Muscle layer of duodenum (tissue), 2 donors: ENCODE measurements at regions not wholly inside any gene's neighbourhood (a gene's known extent, or its start where the extent isn't known, plus 50 kb on each side); places are given as distances from the start of the nearest gene placed in this dataset.

Experiments used
- H3K27ac ChIP-seq: one replicate; pipeline ENCODE4 v1.7.0; 2013; ENCODE audit warnings: mild to moderate bottlenecking, low read length
- H3K27me3 ChIP-seq: one replicate; pipeline ENCODE4 v1.7.0; 2013; ENCODE audit warnings: low read depth, mild to moderate bottlenecking, control low read depth, low read length
- H3K36me3 ChIP-seq, 2 donors: one replicate each; pipeline ENCODE4 v1.7.0; 2013; ENCODE audit warnings: low read length in 2 of 2, control low read depth in 1 of 2, mild to moderate bottlenecking in 1 of 2; ENCODE audit not compliant: insufficient read depth in 2 of 2, control insufficient read depth in 1 of 2
- H3K4me1 ChIP-seq, 2 donors: one replicate each; pipeline ENCODE4 v1.7.0; 2013; ENCODE audit warnings: low read length in 2 of 2, mild to moderate bottlenecking in 2 of 2, control low read depth in 1 of 2, moderate library complexity in 1 of 2; ENCODE audit not compliant: insufficient read depth in 2 of 2, control insufficient read depth in 1 of 2
- H3K4me3 ChIP-seq, 2 donors: one replicate each; pipeline ENCODE4 v1.7.0; 2013; ENCODE audit warnings: low read length in 2 of 2, low read depth in 1 of 2, mild to moderate bottlenecking in 1 of 2
- H3K9me3 ChIP-seq, 2 donors: one replicate each; pipeline ENCODE4 v1.7.0; 2013; ENCODE audit warnings: low read length in 2 of 2, control low read depth in 1 of 2, mild to moderate bottlenecking in 1 of 2; ENCODE audit not compliant: control insufficient read depth in 1 of 2
- donor health status: healthy.

- Histone ChIP-seq H3K9me3 (no peaks in the 10 kb centered on the region), H3K27me3 (peaks cover 12% of the 10 kb centered on the region), H3K27ac (no peak overlapping the region), H3K4me1 (no peaks in the 10 kb centered on the region), H3K4me3 (no peak overlapping the region), H3K36me3 (no peaks in the 10 kb centered on the region)
Observed at GRCh38 chr3:10743366-10744097, 72.5 kb upstream of the SLC6A11 start.

DNA sequence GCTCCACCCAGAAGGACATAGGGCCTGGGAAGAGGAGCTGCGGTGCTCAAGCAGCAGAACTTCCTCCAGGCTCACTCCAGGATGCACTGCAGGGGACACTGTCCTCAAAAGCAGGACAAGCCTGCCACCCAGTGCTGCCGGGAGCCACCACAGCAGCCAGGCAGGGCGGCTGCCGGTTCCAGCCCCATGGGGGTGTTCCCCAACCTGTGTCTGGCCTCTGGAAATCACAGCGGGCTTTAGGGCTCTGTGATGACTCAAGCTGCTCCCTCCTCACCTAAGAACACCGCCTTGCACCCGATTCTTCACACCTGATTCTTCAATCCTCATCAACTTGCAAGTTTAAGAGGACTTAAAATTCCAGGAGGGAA lies 71.9 kb upstream of the SLC6A11 start:
- H3K36me3 ChIP-seq: no peaks in the 10 kb centered on the region
- no peaks in the 10 kb centered on the region for H3K4me1 ChIP-seq
- H3K27me3 ChIP-seq: peaks cover 12% of the 10 kb centered on the region
- no peaks in the 10 kb centered on the region for H3K9me3 ChIP-seq
- no peak overlapping the region for H3K4me3 ChIP-seq
- H3K27ac ChIP-seq: no peak overlapping the region

DNA sequence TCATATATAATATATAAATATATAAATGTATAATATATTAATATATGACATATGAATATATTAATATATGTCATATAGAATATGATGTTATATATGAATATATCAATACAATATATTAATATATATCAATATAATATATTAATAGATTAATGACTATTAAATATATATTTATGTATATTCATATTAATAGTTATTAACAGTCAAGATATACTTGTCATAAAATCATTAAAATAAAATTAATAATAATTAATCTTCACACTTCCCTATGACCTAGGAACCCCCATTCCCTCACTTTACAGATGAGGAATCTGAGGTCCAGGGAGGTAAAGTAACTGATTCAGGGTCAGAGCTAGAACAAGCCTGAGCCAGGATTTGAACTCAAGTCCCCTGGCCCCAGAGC lies 70.6 kb upstream of the SLC6A11 start:
- no peaks in the 10 kb centered on the region for H3K36me3 ChIP-seq
- no peaks in the 10 kb centered on the region for H3K4me1 ChIP-seq
- H3K9me3 ChIP-seq: no peaks in the 10 kb centered on the region
- H3K27ac ChIP-seq: no peak overlapping the region
- H3K4me3 ChIP-seq: no peak overlapping the region
- H3K27me3 ChIP-seq: peaks cover 6% of the 10 kb centered on the region

GRCh38 chr3:10746001-10746400 lies 70.0 kb upstream of the SLC6A11 start:
- Histone ChIP-seq H3K4me3 (no peak overlapping the region), H3K9me3 (no peaks in the 10 kb centered on the region), H3K4me1 (no peaks in the 10 kb centered on the region), H3K36me3 (no peaks in the 10 kb centered on the region), H3K27me3 (peaks cover 6% of the 10 kb centered on the region), H3K27ac (no peak overlapping the region)

DNA sequence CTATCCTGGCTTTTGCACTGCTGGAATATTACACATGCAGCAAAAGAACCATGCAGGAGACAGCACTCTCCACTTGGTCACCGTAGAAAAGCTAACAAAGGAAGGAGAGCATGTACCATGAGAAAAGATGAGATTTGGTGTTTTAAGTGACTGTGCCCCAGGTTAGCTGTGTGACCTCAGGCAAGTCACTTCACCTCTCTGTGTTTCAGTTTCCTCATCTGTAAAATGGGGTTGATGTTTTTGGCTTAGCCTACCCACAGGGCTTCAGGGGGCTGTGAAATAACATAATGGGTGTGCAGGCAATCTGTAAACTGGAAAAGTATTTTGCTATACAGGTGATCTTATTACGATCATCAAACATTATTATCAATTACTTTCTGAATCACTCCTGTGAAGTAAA lies 69.3 kb upstream of the SLC6A11 start:
- Histone ChIP-seq H3K36me3 (no peaks in the 10 kb centered on the region), H3K4me3 (no peak overlapping the region), H3K4me1 (no peaks in the 10 kb centered on the region), H3K9me3 (no peaks in the 10 kb centered on the region), H3K27me3 (peaks cover 6% of the 10 kb centered on the region), H3K27ac (no peak overlapping the region)

DNA sequence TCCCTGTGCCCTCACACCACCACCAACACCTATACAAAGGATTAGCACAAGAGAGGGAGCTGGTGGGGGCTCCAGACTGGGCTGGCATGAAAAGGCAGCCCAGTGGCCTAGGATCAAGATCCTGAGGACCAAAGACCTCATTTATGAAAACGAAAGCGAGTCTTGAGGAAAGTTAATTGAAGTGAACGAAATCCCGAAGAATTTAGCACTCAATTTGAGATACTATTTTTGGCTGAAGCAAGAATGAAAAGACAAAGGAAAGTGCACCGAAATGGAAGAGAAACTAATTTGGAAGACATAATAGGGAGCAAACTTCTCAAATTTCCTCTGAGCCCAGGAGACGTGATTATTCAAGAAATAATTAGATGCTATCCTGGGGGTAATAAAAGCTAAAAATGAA lies 68.7 kb upstream of the SLC6A11 start:
- Histone ChIP-seq H3K4me1 (no peaks in the 10 kb centered on the region), H3K27me3 (peaks cover 6% of the 10 kb centered on the region), H3K36me3 (no peaks in the 10 kb centered on the region), H3K4me3 (no peak overlapping the region), H3K9me3 (no peaks in the 10 kb centered on the region), H3K27ac (no peak overlapping the region)

- H3K9me3 ChIP-seq: no peaks in the 10 kb centered on the region
- H3K27ac ChIP-seq: no peak overlapping the region
- no peaks in the 10 kb centered on the region for H3K36me3 ChIP-seq
- H3K4me1 ChIP-seq: no peaks in the 10 kb centered on the region
- no peak overlapping the region for H3K4me3 ChIP-seq
- H3K27me3 ChIP-seq: peaks cover 6% of the 10 kb centered on the region
Observed at GRCh38 chr3:10748040-10748439, 68.0 kb upstream of the SLC6A11 start.

DNA sequence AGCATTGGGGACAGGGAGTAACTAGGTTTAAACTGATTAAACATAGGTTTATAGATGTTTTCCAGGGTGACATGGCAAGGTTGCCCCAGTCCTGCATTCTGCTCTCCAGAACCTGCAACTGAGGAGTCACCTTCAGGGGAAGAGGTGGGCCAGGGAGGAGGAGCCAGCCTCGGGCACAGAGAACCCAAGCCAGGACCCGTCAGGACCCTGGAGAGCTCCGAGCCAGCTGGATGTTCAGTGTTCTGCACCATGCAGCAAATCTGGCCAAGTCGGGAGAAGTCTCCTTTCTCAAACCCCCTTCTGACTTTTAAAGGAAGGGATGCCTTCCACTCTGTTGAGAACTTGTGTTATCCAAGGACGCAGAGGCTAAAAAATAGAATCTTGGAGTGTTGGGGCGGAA lies 62.1 kb upstream of the SLC6A11 start:
- H3K36me3 ChIP-seq: no peaks in the 10 kb centered on the region
- H3K9me3 ChIP-seq: no peaks in the 10 kb centered on the region
- H3K27ac ChIP-seq: no peak overlapping the region
- H3K4me3 ChIP-seq: no peak overlapping the region
- no peaks in the 10 kb centered on the region for H3K4me1 ChIP-seq
- H3K27me3 ChIP-seq: no peaks in the 10 kb centered on the region

- no peaks in the 10 kb centered on the region for H3K27me3 ChIP-seq
- no peaks in the 10 kb centered on the region for H3K36me3 ChIP-seq
- no peak overlapping the region for H3K27ac ChIP-seq
- no peak overlapping the region for H3K4me3 ChIP-seq
- H3K4me1 ChIP-seq: no peaks in the 10 kb centered on the region
- no peaks in the 10 kb centered on the region for H3K9me3 ChIP-seq
Observed at GRCh38 chr3:10756546-10756945, 59.5 kb upstream of the SLC6A11 start.

DNA sequence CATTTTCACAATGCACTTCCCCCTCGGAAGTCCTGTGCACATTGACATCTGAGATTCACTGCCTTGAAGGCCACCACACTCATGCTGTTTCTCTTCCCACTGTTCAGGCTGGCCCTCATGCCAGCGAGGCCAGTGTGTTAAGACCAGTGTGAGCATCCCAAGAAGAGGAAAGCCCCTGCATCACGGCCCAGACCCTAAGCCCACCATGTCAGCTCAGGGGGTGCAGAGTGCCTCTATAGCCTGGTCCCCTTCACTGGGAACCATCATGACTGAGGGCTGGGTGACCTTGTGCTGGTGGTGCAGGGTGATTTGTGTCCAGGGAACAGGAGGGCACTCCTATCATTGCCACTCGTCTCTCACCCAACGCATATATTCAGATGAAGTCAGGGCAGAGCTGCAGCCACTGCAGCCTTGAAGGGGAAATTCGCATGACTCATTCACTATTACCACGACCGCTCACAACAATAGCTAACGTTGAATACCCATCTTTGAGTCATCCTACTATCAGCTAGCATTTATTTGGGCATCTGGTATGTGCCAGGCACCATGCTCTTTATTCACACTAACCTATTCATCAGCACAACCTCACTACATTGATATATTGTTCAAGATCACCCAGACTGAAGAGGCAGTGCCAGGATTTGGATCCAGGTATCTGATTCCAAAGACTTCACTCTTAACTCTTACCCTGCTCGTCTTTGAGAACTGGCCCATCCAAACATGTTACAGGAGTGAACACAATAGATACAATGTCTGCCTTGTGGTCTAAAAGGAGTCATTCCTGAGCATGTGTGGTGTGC lies 58.8 kb upstream of the SLC6A11 start:
- H3K36me3 ChIP-seq: no peaks in the 10 kb centered on the region
- H3K4me1 ChIP-seq: no peaks in the 10 kb centered on the region
- no peaks in the 10 kb centered on the region for H3K27me3 ChIP-seq
- no peaks in the 10 kb centered on the region for H3K9me3 ChIP-seq
- no peak overlapping the region for H3K27ac ChIP-seq
- H3K4me3 ChIP-seq: no peak overlapping the region

DNA sequence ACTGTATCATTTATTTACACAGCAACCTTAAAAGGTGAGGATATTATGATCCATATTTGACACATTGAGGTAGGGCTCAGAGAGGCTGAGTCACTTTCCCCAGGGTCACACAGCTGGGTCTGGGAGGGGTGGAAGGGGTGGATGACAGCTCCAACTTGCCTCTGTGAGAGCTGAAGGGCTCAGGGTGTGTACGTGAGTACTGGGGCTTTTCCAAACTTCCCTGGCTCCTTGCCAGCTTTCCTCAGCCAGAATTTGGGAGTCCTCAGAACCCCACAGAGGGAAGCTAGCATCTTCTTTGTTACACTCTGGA lies 58.3 kb upstream of the SLC6A11 start:
- Histone ChIP-seq H3K27ac (no peak overlapping the region), H3K27me3 (no peaks in the 10 kb centered on the region), H3K4me3 (no peak overlapping the region), H3K4me1 (no peaks in the 10 kb centered on the region), H3K36me3 (no peaks in the 10 kb centered on the region), H3K9me3 (no peaks in the 10 kb centered on the region)
